ENCODE measurements at regions not wholly inside any gene's neighbourhood (a gene's known extent, or its start where the extent isn't known, plus 50 kb on each side); places are given as distances from the start of the nearest gene placed in this dataset.

GRCh38 chr9:17894501-17895160, 315.8 kb downstream of the SH3GL2 start:
- peak; percentile 30 to 48 for DNase-seq

DNA sequence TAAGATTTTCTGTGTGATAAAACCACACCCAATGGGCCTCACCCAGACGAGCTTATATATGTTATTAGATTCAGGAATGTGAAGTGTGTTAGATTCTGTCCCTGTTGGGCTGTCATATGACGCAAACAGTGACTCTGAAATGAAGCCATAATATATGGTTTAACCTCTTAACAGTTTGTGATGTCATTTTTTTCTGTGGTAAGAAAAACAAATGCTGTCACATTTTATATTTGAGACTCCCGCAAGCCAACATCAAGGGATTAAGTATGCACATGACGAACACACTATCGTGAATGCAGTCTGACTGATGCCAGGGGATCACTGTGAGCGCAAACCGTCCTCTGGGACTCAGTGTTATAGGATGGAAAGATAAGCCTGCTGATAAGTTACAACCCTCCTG, 321.7 kb downstream of the SH3GL2 start:
- DNase-seq = no peak

- peak; percentile 17 to 35 for DNase-seq
These were observed 326.5 kb downstream of the SH3GL2 start for GRCh38 chr9:17905366-17905765.

- DNase-seq = no peak
These were observed 326.9 kb downstream of the SH3GL2 start for GRCh38 chr9:17905781-17906175.

DNA sequence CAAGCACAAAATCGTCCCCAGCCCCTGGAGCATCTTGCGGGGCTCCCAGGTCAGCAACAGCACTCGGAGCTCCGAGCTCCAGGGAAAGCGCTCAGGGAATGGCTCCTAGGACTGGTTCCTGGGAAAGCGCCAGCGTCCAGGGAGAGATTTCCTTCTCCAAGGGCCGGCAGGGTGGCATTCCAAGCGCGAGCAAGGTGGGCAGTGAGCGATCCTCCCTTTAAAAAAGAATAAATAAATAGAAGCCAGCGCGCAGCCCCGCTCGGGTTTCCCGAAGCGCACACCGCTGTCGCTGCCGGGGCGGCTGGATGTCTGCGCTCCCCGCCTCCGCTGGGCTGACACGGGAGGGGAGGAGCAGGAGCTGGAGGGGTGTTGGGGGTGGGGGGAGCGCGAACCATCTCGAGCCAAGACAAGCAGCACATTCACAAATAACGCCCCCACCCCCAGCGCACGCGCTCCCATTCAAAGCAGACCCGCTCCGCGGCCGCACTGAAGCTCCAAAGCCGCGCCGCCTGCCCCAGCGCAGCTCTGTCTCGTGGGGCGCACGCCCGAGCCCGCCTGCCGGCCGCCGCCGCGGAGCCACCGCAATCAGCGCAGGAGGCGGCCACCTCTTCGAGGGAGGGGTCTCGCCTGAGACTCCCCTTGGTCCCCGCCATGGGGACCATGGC, 327.4 kb downstream of the SH3GL2 start:
- DNase-seq = peak; percentile 16 to 43

DNA sequence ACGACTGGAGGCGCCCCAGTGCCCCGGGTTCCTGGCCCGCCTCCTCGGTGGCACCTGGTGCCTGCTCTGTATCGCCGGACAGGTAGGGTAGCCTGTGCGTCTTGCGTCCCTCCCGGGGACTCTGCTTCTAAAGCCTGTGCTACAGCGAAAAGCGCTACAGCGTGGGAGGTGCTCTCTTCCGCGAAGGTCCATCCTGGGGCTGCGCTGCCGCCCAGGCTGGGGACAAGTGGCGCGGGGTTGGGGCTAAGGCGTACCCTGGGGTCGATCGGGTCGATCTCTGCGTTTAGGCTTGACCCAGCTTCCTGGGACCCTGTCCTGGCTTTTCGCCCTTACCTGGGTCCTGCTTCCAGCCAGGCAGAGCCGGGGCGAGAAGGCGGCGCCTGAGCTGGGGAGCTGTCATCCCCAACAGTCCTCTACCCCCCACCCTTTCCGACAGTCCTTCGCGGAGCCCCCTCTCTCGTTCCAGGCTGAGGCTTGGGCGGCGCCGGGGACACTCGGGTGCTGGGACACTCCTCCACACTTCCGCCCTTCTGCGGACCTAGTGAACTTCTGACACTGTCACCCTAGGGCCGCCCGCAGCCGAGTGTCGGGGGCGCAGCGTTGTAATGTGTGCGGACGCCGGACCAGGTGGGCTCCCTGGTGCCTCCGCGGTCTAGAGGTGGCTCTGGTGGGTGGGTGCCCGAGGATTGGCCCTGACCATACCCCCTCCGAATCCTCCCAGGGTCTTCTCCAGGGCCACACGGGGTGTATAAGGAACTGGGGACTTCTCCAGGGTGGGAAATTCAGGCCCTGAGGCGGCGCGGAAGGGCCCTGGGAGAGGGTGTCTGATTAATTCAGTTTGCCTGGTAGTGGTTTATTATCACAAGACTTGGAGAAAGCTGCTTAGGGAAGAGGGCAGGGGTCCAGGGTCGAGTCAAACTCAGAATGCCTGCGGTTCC, 328.2 kb downstream of the SH3GL2 start:
- no peak for DNase-seq

DNA sequence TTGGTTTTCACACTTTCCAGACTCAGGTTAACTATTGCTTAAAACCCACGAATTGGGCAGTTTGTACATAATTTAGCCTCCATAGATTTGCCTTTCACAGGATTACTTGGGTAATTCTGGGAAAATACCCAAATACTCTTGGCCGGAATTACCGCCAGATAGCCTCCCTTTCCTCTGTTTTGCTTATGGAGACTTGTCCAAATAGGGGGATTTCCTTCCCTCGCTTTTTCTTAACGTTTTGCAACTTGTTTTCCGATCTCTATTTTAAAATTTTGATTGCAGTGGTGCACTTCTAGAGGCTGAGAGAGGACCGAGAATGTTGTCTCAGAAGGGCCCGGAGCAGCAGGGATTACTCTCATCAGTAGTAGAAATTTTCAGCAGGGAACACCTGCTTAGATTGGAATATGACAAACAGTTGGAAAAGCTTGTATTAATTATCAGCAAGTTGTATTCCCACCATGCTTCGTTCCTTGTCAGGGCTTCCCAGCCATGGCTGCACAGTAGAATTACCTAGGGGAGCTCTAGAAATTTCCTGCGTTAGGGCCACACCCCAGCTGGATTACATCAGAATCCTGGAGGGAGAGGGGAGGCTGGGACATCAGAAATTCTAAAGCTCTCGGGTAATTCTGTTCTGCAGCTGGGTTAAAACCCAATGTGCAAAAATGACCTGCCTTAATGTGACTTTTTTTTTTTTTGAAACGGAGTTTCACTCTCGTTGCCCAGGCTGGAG, 329.1 kb downstream of the SH3GL2 start:
- no peak for DNase-seq

- no peak for DNase-seq
These were observed 347.4 kb downstream of the SH3GL2 start for GRCh38 chr9:17926246-17926645.

DNA sequence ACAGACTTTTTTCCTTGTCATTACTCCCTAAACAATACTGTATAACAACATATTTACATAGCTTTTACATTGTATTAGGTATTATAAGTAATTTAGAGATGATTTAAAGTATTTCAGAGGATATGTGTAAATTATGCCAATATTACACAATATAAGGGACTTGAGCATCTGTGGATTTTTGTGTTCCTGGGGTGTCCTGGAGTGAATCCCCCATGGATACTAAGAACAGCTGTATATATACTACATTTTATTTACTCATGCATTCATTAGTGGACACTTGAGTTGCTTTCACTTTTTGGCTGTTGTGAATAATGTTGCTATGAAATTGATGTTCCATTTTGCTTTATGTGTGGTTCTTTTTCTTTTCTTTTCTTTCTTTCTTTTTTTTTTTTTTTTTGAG, 348.8 kb downstream of the SH3GL2 start:
- DNase-seq = no peak

DNA sequence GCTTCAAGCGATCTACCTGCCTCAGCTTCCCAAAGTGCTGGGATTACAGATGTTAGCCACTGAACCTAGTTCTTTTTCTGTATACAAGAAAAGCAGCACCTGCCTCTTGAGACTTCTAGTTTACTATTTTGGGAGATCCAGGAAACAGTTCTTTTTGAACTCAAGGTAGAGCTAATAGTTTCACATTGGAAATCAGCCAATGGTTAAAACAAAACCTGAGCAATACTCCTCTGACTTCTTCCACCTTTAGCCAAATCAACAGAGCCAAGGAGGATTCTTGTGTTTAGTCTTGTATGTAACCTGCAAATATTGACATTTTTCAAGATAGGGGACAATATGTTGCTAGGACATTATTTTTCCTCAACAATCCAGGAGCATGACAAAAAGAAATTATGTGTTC, 349.4 kb downstream of the SH3GL2 start:
- DNase-seq = no peak

- DNase-seq = no peak
These were observed 349.9 kb downstream of the SH3GL2 start for GRCh38 chr9:17928768-17929167.

DNA sequence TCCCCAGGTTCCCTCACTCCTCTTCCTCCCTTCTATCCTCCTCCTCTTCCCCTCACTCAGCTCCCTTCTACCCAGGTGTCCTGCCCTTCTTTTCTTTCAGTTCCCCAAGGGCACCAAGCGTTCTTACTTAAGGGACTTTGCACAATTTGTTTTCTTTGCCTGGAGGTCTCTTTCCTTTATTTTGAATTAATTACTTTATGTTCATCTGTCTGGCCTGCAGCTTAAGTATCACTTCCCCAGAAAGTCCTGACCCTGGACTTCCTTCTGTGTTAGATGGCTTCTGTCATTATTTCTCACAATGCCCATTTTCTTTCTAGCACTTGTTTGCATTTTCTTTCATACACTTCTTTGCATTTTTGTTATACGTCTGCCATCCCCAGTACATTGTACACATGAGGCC, 350.6 kb downstream of the SH3GL2 start:
- no peak for DNase-seq

GRCh38 chr9:17930071-17930470, 351.2 kb downstream of the SH3GL2 start:
- DNase-seq = no peak

- DNase-seq = no peak
These were observed 357.5 kb downstream of the SH3GL2 start for GRCh38 chr9:17936365-17936764.

DNA sequence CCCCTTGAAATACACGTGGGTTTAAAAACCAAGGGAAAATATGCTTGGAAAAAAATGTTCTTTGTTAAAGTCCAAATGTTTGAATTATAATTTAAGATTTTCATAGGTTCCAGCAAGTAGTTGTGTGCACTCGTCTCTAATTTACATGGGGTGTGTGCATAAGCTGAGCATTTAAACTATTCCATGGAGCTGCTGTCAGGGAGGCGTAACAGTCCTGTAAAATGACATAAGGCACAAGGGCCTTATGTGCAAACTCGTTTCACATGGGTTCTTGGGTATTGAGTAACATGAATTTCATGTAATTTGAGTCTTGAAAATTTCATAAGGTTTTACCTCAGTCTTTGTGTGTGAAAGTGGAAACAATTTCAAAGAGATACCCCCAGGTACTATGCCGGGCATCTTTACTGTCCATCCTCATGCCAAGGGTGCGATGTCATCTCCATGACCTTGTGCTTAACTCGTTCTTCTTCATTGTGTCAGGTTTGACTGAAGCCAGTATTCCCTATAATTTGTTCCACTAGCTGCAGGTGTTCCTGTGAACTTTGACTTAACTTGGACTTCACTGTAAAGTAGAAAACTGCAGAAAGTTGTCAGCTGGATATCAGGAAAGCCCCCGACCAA, 359.3 kb downstream of the SH3GL2 start:
- DNase-seq = no peak

- no peak for DNase-seq
These were observed 363.6 kb downstream of the SH3GL2 start for GRCh38 chr9:17942498-17942897.

GRCh38 chr9:17955409-17955808, 376.5 kb downstream of the SH3GL2 start:
- no peak for DNase-seq

DNA sequence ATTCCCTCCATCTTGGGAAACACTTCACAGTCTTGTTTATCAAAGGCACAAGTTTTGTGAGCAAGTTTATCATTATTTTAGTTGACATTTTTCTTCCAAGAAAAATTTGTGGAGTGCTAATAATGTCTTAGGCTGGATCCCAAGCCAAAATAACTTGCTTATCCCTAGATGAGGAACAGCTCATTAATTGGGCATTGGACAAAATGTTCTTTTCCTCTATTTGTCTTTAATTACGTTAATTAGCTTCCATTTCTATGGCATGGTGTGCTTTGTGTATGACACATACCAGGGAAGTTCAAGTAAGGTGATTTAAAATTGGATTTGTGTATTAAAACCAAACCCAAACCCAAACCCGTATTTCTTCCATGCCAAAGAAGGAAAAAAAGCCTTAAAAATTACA, 379.5 kb downstream of the SH3GL2 start:
- no peak for DNase-seq

DNA sequence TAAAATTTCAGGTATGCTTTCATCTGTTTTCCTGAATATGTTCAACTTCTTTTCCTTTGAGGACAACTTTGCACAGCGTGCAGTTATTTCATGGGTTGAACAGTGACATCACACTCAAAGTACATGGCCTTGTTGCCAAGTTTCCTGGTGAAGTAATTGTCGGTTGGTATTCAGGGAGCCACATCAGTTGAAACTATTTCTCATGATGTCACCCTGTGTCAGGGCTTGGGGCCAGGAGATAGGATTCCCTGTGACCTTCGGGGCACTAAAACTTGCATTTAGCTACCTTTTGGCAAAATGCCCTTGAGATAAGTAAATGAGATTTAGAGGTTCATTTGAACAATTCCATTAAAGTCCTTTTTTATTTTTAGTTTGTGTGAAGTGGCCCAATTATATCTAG, 383.9 kb downstream of the SH3GL2 start:
- DNase-seq = no peak

DNA sequence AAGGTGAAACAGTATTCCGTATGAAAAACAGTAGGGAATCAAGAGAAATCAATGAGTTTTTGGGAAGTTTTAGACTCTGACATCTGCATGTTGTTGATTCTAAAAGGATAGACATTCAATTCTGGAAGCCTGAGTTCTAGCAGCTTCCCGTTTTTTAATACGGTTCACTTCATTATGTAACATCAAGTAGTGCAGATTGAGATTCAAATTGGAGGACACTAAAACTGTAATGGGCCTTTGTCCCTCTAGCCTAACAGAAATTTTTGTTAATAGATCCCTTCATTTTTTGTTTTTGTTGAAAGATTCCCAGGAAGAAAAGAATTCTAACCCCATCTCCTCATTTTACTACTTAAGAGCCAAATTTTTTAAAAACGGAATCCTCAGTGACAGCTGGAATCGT, 384.6 kb downstream of the SH3GL2 start:
- no peak for DNase-seq

DNA sequence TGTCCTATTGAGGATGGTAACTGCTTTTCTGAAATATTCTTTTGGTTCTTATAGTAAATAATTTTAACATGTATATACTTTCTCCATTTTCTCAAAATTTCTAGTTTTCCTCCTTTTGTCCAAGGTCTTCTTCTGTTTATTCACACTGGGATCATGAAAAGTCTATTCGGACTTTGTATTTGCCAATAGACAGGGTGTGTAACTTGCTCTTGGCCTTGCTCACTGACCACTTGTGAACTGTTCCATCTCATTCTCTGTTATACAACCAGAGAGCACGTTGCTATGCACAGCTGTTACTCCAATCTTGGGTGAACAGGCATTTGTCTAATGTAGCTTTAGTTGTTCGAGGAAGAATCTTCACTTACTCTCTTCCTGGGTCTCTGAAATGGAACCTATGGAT, 388.9 kb downstream of the SH3GL2 start:
- no peak for DNase-seq

GRCh38 chr9:17969232-17969631, 390.4 kb downstream of the SH3GL2 start:
- DNase-seq = no peak

GRCh38 chr9:17970277-17970676, 391.4 kb downstream of the SH3GL2 start:
- DNase-seq = no peak
